ENCODE measurements at regions not wholly inside any gene's neighbourhood (a gene's known extent, or its start where the extent isn't known, plus 50 kb on each side); places are given as distances from the start of the nearest gene placed in this dataset.
"Not testable (repeated sequence)": the region's sequence is repeated elsewhere in the genome, so short reads cannot be mapped to it uniquely, and the experiment has no call there.

- H3K27ac ChIP-seq (ENCODE audit: low read length), result no peak overlapping the region
- no CpG with 5 or more reads among the region's 3 CpGs for WGBS (ENCODE audit: insufficient coverage, low lambda C conversion rate)
- no peaks in the 10 kb centered on the region for H3K4me1 ChIP-seq (ENCODE audit: control insufficient read depth, insufficient read depth, low read length)
- no peak for DNase-seq
- H3K9me3 ChIP-seq (ENCODE audit: control insufficient read depth, low read depth, low read length), result no peaks in the 10 kb centered on the region
- H3K36me3 ChIP-seq (ENCODE audit: control insufficient read depth, insufficient read depth, low read length), result no peaks in the 10 kb centered on the region
- no peak overlapping the region for H3K4me3 ChIP-seq (ENCODE audit: low read length)
- no peaks in the 10 kb centered on the region for H3K27me3 ChIP-seq (ENCODE audit: control insufficient read depth, insufficient read depth, low read length)
Observed at GRCh38 chr13:46498650-46499049, 54.3 kb upstream of the LRCH1 start.

- Histone ChIP-seq H3K36me3 (ENCODE audit: control insufficient read depth, insufficient read depth, low read length) (no peaks in the 10 kb centered on the region), H3K4me3 (ENCODE audit: low read length) (no peak overlapping the region), H3K4me1 (ENCODE audit: control insufficient read depth, insufficient read depth, low read length) (no peaks in the 10 kb centered on the region), H3K27ac (ENCODE audit: low read length) (no peak overlapping the region), H3K27me3 (ENCODE audit: control insufficient read depth, insufficient read depth, low read length) (no peaks in the 10 kb centered on the region), H3K9me3 (ENCODE audit: control insufficient read depth, low read depth, low read length) (no peaks in the 10 kb centered on the region)
- no peak for DNase-seq
- no CpG with 5 or more reads among the region's 4 CpGs for WGBS (ENCODE audit: insufficient coverage, low lambda C conversion rate)
Observed at GRCh38 chr13:46496086-46496485, 56.9 kb upstream of the LRCH1 start.

- Histone ChIP-seq H3K9me3 (ENCODE audit: control insufficient read depth, low read depth, low read length) (no peaks in the 10 kb centered on the region), H3K27ac (ENCODE audit: low read length) (no peak overlapping the region), H3K27me3 (ENCODE audit: control insufficient read depth, insufficient read depth, low read length) (no peaks in the 10 kb centered on the region), H3K4me1 (ENCODE audit: control insufficient read depth, insufficient read depth, low read length) (no peaks in the 10 kb centered on the region), H3K4me3 (ENCODE audit: low read length) (no peak overlapping the region), H3K36me3 (ENCODE audit: control insufficient read depth, insufficient read depth, low read length) (no peaks in the 10 kb centered on the region)
- WGBS (ENCODE audit: insufficient coverage, low lambda C conversion rate), result no CpG with 5 or more reads among the region's 4 CpGs
- DNase-seq, result no peak
Observed at GRCh38 chr13:46495651-46496050, 57.3 kb upstream of the LRCH1 start.

- Histone ChIP-seq H3K27ac (ENCODE audit: low read length) (no peak overlapping the region), H3K4me1 (ENCODE audit: control insufficient read depth, insufficient read depth, low read length) (no peaks in the 10 kb centered on the region), H3K9me3 (ENCODE audit: control insufficient read depth, low read depth, low read length) (no peaks in the 10 kb centered on the region), H3K4me3 (ENCODE audit: low read length) (no peak overlapping the region), H3K36me3 (ENCODE audit: control insufficient read depth, insufficient read depth, low read length) (no peaks in the 10 kb centered on the region), H3K27me3 (ENCODE audit: control insufficient read depth, insufficient read depth, low read length) (no peaks in the 10 kb centered on the region)
- DNase-seq, result no peak
Observed at GRCh38 chr13:46495066-46495465, 57.9 kb upstream of the LRCH1 start.

- no peaks in the 10 kb centered on the region for H3K9me3 ChIP-seq (ENCODE audit: control insufficient read depth, low read depth, low read length)
- H3K36me3 ChIP-seq (ENCODE audit: control insufficient read depth, insufficient read depth, low read length), result no peaks in the 10 kb centered on the region
- no peak overlapping the region for H3K27ac ChIP-seq (ENCODE audit: low read length)
- no peaks in the 10 kb centered on the region for H3K27me3 ChIP-seq (ENCODE audit: control insufficient read depth, insufficient read depth, low read length)
- H3K4me3 ChIP-seq (ENCODE audit: low read length), result no peak overlapping the region
- no peaks in the 10 kb centered on the region for H3K4me1 ChIP-seq (ENCODE audit: control insufficient read depth, insufficient read depth, low read length)
- peak; percentile 12 to 23 for DNase-seq
- no CpG with 5 or more reads among the region's 1 CpG for WGBS (ENCODE audit: insufficient coverage, low lambda C conversion rate)
Observed at GRCh38 chr13:46492946-46493345, 60.0 kb upstream of the LRCH1 start.

- no peak for DNase-seq
- no peaks in the 10 kb centered on the region for H3K4me1 ChIP-seq (ENCODE audit: control insufficient read depth, insufficient read depth, low read length)
- no peak overlapping the region for H3K27ac ChIP-seq (ENCODE audit: low read length)
- H3K27me3 ChIP-seq (ENCODE audit: control insufficient read depth, insufficient read depth, low read length), result no peaks in the 10 kb centered on the region
- no peaks in the 10 kb centered on the region for H3K36me3 ChIP-seq (ENCODE audit: control insufficient read depth, insufficient read depth, low read length)
- no peaks in the 10 kb centered on the region for H3K9me3 ChIP-seq (ENCODE audit: control insufficient read depth, low read depth, low read length)
- no peak overlapping the region for H3K4me3 ChIP-seq (ENCODE audit: low read length)
- WGBS (ENCODE audit: insufficient coverage, low lambda C conversion rate), result no CpG with 5 or more reads among the region's 4 CpGs
Observed at GRCh38 chr13:46491641-46492040, 61.3 kb upstream of the LRCH1 start.

GRCh38 chr13:46490713-46491112, 62.3 kb upstream of the LRCH1 start:
- not testable (repeated sequence) for DNase-seq; H3K4me3 ChIP-seq (ENCODE audit: low read length); H3K4me1 ChIP-seq (ENCODE audit: control insufficient read depth, insufficient read depth, low read length); H3K36me3 ChIP-seq (ENCODE audit: control insufficient read depth, insufficient read depth, low read length); H3K9me3 ChIP-seq (ENCODE audit: control insufficient read depth, low read depth, low read length); H3K27ac ChIP-seq (ENCODE audit: low read length); H3K27me3 ChIP-seq (ENCODE audit: control insufficient read depth, insufficient read depth, low read length)
- WGBS (ENCODE audit: insufficient coverage, low lambda C conversion rate), result 40% methylated on average over 1 of the region's 14 CpGs

GRCh38 chr13:46490129-46490528, 62.8 kb upstream of the LRCH1 start:
- Histone ChIP-seq H3K36me3 (ENCODE audit: control insufficient read depth, insufficient read depth, low read length) (no peaks in the 10 kb centered on the region), H3K4me3 (ENCODE audit: low read length) (no peak overlapping the region), H3K27ac (ENCODE audit: low read length) (no peak overlapping the region), H3K27me3 (ENCODE audit: control insufficient read depth, insufficient read depth, low read length) (no peaks in the 10 kb centered on the region), H3K4me1 (ENCODE audit: control insufficient read depth, insufficient read depth, low read length) (no peaks in the 10 kb centered on the region), H3K9me3 (ENCODE audit: control insufficient read depth, low read depth, low read length) (peaks cover 7% of the 10 kb centered on the region)
- no peak for DNase-seq
- no CpG with 5 or more reads among the region's 2 CpGs for WGBS (ENCODE audit: insufficient coverage, low lambda C conversion rate)

- Histone ChIP-seq H3K4me1 (ENCODE audit: control insufficient read depth, insufficient read depth, low read length) (no peaks in the 10 kb centered on the region), H3K9me3 (ENCODE audit: control insufficient read depth, low read depth, low read length) (peaks cover 7% of the 10 kb centered on the region), H3K4me3 (ENCODE audit: low read length) (no peak overlapping the region), H3K27me3 (ENCODE audit: control insufficient read depth, insufficient read depth, low read length) (no peaks in the 10 kb centered on the region), H3K36me3 (ENCODE audit: control insufficient read depth, insufficient read depth, low read length) (no peaks in the 10 kb centered on the region), H3K27ac (ENCODE audit: low read length) (no peak overlapping the region)
- DNase-seq, result no peak
- no CpG with 5 or more reads among the region's 5 CpGs for WGBS (ENCODE audit: insufficient coverage, low lambda C conversion rate)
Observed at GRCh38 chr13:46489586-46490023, 63.4 kb upstream of the LRCH1 start.

- DNase-seq, result no peak
- H3K36me3 ChIP-seq (ENCODE audit: control insufficient read depth, insufficient read depth, low read length), result no peaks in the 10 kb centered on the region
- WGBS (ENCODE audit: insufficient coverage, low lambda C conversion rate), result 83% methylated on average over 1 of the region's 1 CpG
Observed at GRCh38 chr13:46487748-46488147, 65.2 kb upstream of the LRCH1 start.

GRCh38 chr13:46486270-46486669, 66.7 kb upstream of the LRCH1 start:
- peaks cover 21% of the 10 kb centered on the region for H3K9me3 ChIP-seq (ENCODE audit: control insufficient read depth, low read depth, low read length)
- H3K4me1 ChIP-seq (ENCODE audit: control insufficient read depth, insufficient read depth, low read length), result no peaks in the 10 kb centered on the region
- H3K4me3 ChIP-seq (ENCODE audit: low read length), result no peak overlapping the region
- DNase-seq, result no peak
- H3K27ac ChIP-seq (ENCODE audit: low read length), result no peak overlapping the region
- no peaks in the 10 kb centered on the region for H3K36me3 ChIP-seq (ENCODE audit: control insufficient read depth, insufficient read depth, low read length)
- WGBS (ENCODE audit: insufficient coverage, low lambda C conversion rate), result no CpG with 5 or more reads among the region's 6 CpGs
- no peaks in the 10 kb centered on the region for H3K27me3 ChIP-seq (ENCODE audit: control insufficient read depth, insufficient read depth, low read length)

More at GRCh38 chr13:46487748-46488147, 65.2 kb upstream of the LRCH1 start:
- H3K4me3 ChIP-seq (ENCODE audit: low read length), result no peak overlapping the region
- H3K27me3 ChIP-seq (ENCODE audit: control insufficient read depth, insufficient read depth, low read length), result no peaks in the 10 kb centered on the region
- H3K9me3 ChIP-seq (ENCODE audit: control insufficient read depth, low read depth, low read length), result peaks cover 18% of the 10 kb centered on the region
- no peak overlapping the region for H3K27ac ChIP-seq (ENCODE audit: low read length)
- H3K4me1 ChIP-seq (ENCODE audit: control insufficient read depth, insufficient read depth, low read length), result no peaks in the 10 kb centered on the region

All from large intestine (tissue), 3 donors.